GM12878 (cell line): ENCODE measurements at regions not wholly inside any gene's neighbourhood (a gene's known extent, or its start where the extent isn't known, plus 50 kb on each side); places are given as distances from the start of the nearest gene placed in this dataset.

ENCODE experiments used
- ATAC-seq: fragments of 200-7000 bp; cut with Tn5 transposase; 3 replicates; pipeline ENCODE4 v1.9.1; 2020; ENCODE audit warnings: mild to moderate bottlenecking, moderate library complexity
- BruUV-seq: library from RNA; stranded (reverse); fragments of 400-500 nt; replicated peaks from 2 replicates; lab custom pipeline; 2021; lab: Mats Ljungman, UMichigan
- CTCF ChIA-PET: fragments of 300-600 bp; sonication (Branson Sonifier 250); formaldehyde crosslinking; extraction: SDS; loops from one replicate; lab custom pipeline; 2021; ENCODE audit warnings: inconsistent platforms; lab: Yijun Ruan, JAX
- POLR2A ChIA-PET: fragments of 350-600 bp; formaldehyde crosslinking; extraction: SDS; loops from one replicate; lab custom pipeline; 2021; ENCODE audit warnings: inconsistent platforms; lab: Charles Lee
- RAD21 ChIA-PET: fragments of 300-600 bp; sonication (Branson Sonifier 250); formaldehyde crosslinking; loops from one replicate; lab custom pipeline; 2023; ENCODE audit warnings: antibody characterized with exemption; ENCODE audit not compliant: unreplicated experiment; lab: Charles Lee
- SMC1A ChIA-PET: fragments of 300-600 bp; sonication (Branson Sonifier 250); formaldehyde crosslinking; loops from one replicate; lab custom pipeline; 2023; ENCODE audit not compliant: unreplicated experiment, uncharacterized antibody; lab: Charles Lee
- DNase-seq: peaks from one replicate; pipeline ENCODE4 v3.0.0-alpha.2; 2011; ENCODE audit warnings: low read depth, low spot score
- FAIRE-seq: peaks from 3 replicates; lab custom pipeline; 2011; peaks lifted over from hg19 to GRCh38; lab: Jason Lieb, UNC
- H2AFZ ChIP-seq: 2 replicates; pipeline ENCODE4 v1.6.0; 2011; ENCODE audit warnings: low read depth, low read length, control low read depth; ENCODE audit not compliant: control insufficient read depth
- H3K27ac ChIP-seq: 2 replicates; pipeline ENCODE4 v1.5.1; 2011; ENCODE audit warnings: control low read depth; ENCODE audit not compliant: control insufficient read depth, insufficient read depth
- H3K27me3 ChIP-seq, 2 experiments: replicated peaks in 1 of 2; 2 replicates each; pipeline versions ENCODE4 v1.6.0 to v1.6.1; 2011; ENCODE audit warnings: low read length in 1 of 2; ENCODE audit not compliant: control insufficient read depth in 2 of 2, insufficient read depth in 2 of 2
- H3K36me3 ChIP-seq, 2 experiments: 2 replicates each; pipeline ENCODE4 v1.5.1; 2011; ENCODE audit warnings: low read length in 1 of 2; ENCODE audit not compliant: control insufficient read depth in 2 of 2, insufficient read depth in 2 of 2
- H3K4me1 ChIP-seq: 2 replicates; pipeline ENCODE4 v1.6.1; 2011; ENCODE audit warnings: mild to moderate bottlenecking, low read length, moderate library complexity, mixed read lengths; ENCODE audit not compliant: control insufficient read depth, insufficient read depth
- H3K4me2 ChIP-seq: 2 replicates; pipeline ENCODE4 v1.6.0; 2011; ENCODE audit warnings: control low read depth; ENCODE audit not compliant: control insufficient read depth, insufficient read depth
- H3K4me3 ChIP-seq: fragments of 200-600 bp; sonication (generic); 2 replicates; pipeline ENCODE4 v1.5.1; 2016
- H3K79me2 ChIP-seq: 2 replicates; pipeline ENCODE4 v1.6.0; 2011; ENCODE audit warnings: low read length; ENCODE audit not compliant: control insufficient read depth, insufficient read depth
- H3K9ac ChIP-seq: 2 replicates; pipeline ENCODE4 v1.8.0; 2011; ENCODE audit warnings: low read length, control low read depth, mixed read lengths; ENCODE audit not compliant: control insufficient read depth, insufficient read depth
- H3K9me3 ChIP-seq: replicated peaks from 3 replicates; pipeline ENCODE4 v1.5.1; 2011; ENCODE audit warnings: mild to moderate bottlenecking, low read length; ENCODE audit not compliant: control insufficient read depth, insufficient read depth
- H4K20me1 ChIP-seq: 2 replicates; pipeline ENCODE4 v1.6.0; 2011; ENCODE audit not compliant: control insufficient read depth, insufficient read depth
- BACH1 ChIP-seq: fragments of 450-650 bp; IDR thresholded peaks from 2 replicates; pipeline ENCODE4 v1.6.1; 2017; ENCODE audit warnings: mild to moderate bottlenecking, borderline replicate concordance
- CHD4 ChIP-seq: fragments of 200-600 bp; sonication (generic); IDR thresholded peaks from 2 replicates; pipeline ENCODE4 v1.6.1; 2016; ENCODE audit warnings: mild to moderate bottlenecking
- HDAC6 ChIP-seq: fragments of 200-600 bp; sonication (generic); IDR thresholded peaks from one replicate; pipeline ENCODE4 v1.8.0; 2017; ENCODE audit warnings: antibody characterized with exemption; ENCODE audit not compliant: unreplicated experiment
- NFYA ChIP-seq: IDR thresholded peaks from 2 replicates; pipeline ENCODE4 v1.6.1; 2011; ENCODE audit warnings: low read depth, mild to moderate bottlenecking, low read length, improper control_type of control experiment, borderline replicate concordance
- NR2C1 ChIP-seq: fragments of 450-650 bp; IDR thresholded peaks from 2 replicates; pipeline ENCODE4 v1.6.1; 2017; ENCODE audit warnings: antibody characterized with exemption, mild to moderate bottlenecking, moderate library complexity
- PAX5 ChIP-seq: IDR thresholded peaks from 2 replicates; pipeline ENCODE4 v1.6.1; 2011; ENCODE audit warnings: low read depth, low read length, borderline replicate concordance
- SP1 ChIP-seq: IDR thresholded peaks from one replicate; pipeline ENCODE4 v1.6.1; 2011; ENCODE audit warnings: low read depth, low read length
- STAT1 ChIP-seq: fragments of 450-650 bp; conservative IDR thresholded peaks from 2 replicates; pipeline ENCODE4 v1.6.1; 2014; ENCODE audit warnings: antibody characterized with exemption, mild to moderate bottlenecking
- SUZ12 ChIP-seq: fragments of 200-600 bp; sonication (generic); IDR thresholded peaks from one replicate; pipeline ENCODE4 v1.6.1; 2018; ENCODE audit warnings: antibody characterized with exemption, mild to moderate bottlenecking; ENCODE audit not compliant: unreplicated experiment
- WGBS: methylation state at CpG from one replicate; pipeline ENCODE4 v1.1.6; 2016; ENCODE audit warnings: low lambda C conversion rate; ENCODE audit not compliant: insufficient replicate concordance, insufficient coverage; ENCODE audit errors: missing lambda C conversion rate; 5-methylcytosine and 5-hydroxymethylcytosine counted together
- in situ Hi-C: fragments of 300-500 bp; cut with MboI; formaldehyde crosslinking; loops from 9 replicates; pipeline ENCODE4 v1.14.3; 2018; ENCODE audit warnings: mixed read lengths
- intact Hi-C: fragments of 100-400 bp; cut with micrococcal nuclease; formaldehyde crosslinking; loops from one replicate; pipeline ENCODE4 v1.14.2; 2022; ENCODE audit not compliant: unreplicated experiment
- TF ChIP-seq, protein P1 (sequence below): fragments of 450-650 bp; IDR thresholded peaks from 2 replicates; pipeline ENCODE4 v1.6.1; 2017; ENCODE audit warnings: low read depth, mild to moderate bottlenecking, moderate library complexity

DNA sequence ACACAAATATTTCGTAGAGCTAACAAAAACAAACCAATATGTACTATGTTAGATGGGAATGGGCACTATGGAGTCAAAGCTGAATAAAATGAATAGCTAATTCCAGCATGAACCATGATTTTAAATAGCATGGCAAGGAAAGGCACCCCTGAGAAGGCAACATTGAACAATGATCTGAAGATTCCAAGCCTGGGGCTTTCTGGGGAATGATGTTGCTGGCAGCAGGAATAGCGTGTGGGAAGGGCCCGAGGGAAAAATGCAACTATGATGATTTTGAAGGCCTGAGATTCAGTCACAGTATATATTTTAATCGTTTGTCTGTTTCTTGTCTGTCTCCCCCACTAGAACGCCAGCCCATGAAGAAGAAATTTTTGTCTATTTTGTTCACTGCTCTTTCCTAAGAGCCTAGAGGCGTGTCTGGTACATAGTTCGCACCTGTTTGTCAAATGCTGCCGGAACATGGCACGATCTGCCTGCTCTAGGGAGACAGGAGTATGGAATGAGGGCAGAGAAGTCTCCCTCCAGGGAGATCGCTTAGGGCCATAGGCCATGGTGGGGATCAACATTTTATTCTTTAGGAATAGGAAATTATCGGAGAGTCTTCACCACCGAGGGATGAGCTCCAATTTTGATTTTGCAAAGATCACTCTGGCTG lies 84.8 kb upstream of the EYA2 start:
- RAD21 ChIA-PET: no interaction called here
- Histone ChIP-seq H3K4me1 (no peaks in the 10 kb centered on the region), H3K4me3 (no peak overlapping the region), H2AFZ (no peak overlapping the region), H3K9me3 (no peaks in the 10 kb centered on the region), H3K27ac (no peak overlapping the region), H3K9ac (no peak overlapping the region), H4K20me1 (no peaks in the 10 kb centered on the region), H3K4me2 (no peak overlapping the region), H3K27me3 (peaks cover 0 to 1% of the 10 kb centered on the region in 2 experiments; a peak in 2 of 4 replicates), H3K79me2 (no peaks in the 10 kb centered on the region), H3K36me3 (no peaks in the 10 kb centered on the region)
- ATAC-seq (no peak), FAIRE-seq (no peak), DNase-seq (no peak)
- in situ Hi-C loops (no loop called here), intact Hi-C loops (no loop called here)
- POLR2A ChIA-PET: no interaction called here
- no peak for TF ChIP-seq NFYA
- TF ChIP-seq SP1: no peak
- no peak for TF ChIP-seq STAT1
- no peak for TF ChIP-seq NR2C1
- TF ChIP-seq SUZ12: no peak
- TF ChIP-seq, protein P1, sequence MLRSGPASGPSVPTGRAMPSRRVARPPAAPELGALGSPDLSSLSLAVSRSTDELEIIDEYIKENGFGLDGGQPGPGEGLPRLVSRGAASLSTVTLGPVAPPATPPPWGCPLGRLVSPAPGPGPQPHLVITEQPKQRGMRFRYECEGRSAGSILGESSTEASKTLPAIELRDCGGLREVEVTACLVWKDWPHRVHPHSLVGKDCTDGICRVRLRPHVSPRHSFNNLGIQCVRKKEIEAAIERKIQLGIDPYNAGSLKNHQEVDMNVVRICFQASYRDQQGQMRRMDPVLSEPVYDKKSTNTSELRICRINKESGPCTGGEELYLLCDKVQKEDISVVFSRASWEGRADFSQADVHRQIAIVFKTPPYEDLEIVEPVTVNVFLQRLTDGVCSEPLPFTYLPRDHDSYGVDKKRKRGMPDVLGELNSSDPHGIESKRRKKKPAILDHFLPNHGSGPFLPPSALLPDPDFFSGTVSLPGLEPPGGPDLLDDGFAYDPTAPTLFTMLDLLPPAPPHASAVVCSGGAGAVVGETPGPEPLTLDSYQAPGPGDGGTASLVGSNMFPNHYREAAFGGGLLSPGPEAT: no peak
- TF ChIP-seq HDAC6: no peak
- no peak for TF ChIP-seq PAX5
- no peak for TF ChIP-seq CHD4
- no peak for TF ChIP-seq BACH1
- CTCF ChIA-PET: no interaction called here
- BruUV-seq: no TSS peak
- 50% methylated on average over 12 of the region's 12 CpGs for WGBS
- SMC1A ChIA-PET: no interaction called here
